ENCODE measurements at regions not wholly inside any gene's neighbourhood (a gene's known extent, or its start where the extent isn't known, plus 50 kb on each side); places are given as distances from the start of the nearest gene placed in this dataset.

- intact Hi-C loops (cut with DNase I): loop anchor here in 1 of 2 donors (10.0 kb wide), 1 partner anchor 194 kb away; no protein-coding TSS in a partner anchor
- 17 to 56% (median 21%) methylated on average over 3 of the region's 3 CpGs for WGBS, 3 donors
- TF ChIP-seq CTCF (IDR thresholded peaks at IDR 0.05): no peak
Measured at GRCh38 chr3:28651159-28651558, 302.5 kb upstream of the AZI2 start.

GRCh38 chr3:28664123-28664522, 315.5 kb upstream of the AZI2 start:
- H3K4me1 ChIP-seq: peaks cover 23% of the 10 kb centered on the region
- no peaks in the 10 kb centered on the region for H3K9me3 ChIP-seq
- H3K36me3 ChIP-seq (ENCODE audit: insufficient read depth in 1 of 2, low read depth in 1 of 2): no peaks in the 10 kb centered on the region
- TF ChIP-seq CTCF (IDR thresholded peaks at IDR 0.05): no peak
- no peaks in the 10 kb centered on the region for H3K27me3 ChIP-seq (ENCODE audit: insufficient read depth in 3 of 3, low read length in 2 of 3)
- no peak overlapping the region for H3K27ac ChIP-seq
- DNase-seq (no peak), ATAC-seq (no peak)
- intact Hi-C loops (cut with DNase I): no loop called here
- H3K4me3 ChIP-seq: no peak overlapping the region
- 84 to 88% (median 87%) methylated on average over 5 of the region's 5 CpGs for WGBS, 3 donors

More at GRCh38 chr3:28651159-28651558, 302.5 kb upstream of the AZI2 start:
- Histone ChIP-seq H3K4me1 (no peaks in the 10 kb centered on the region), H3K36me3 (ENCODE audit: insufficient read depth in 1 of 2, low read depth in 1 of 2) (no peaks in the 10 kb centered on the region), H3K9me3 (no peaks in the 10 kb centered on the region), H3K27ac (no peak overlapping the region), H3K4me3 (no peak overlapping the region), H3K27me3 (ENCODE audit: insufficient read depth in 3 of 3, low read length in 2 of 3) (no peaks in the 10 kb centered on the region)
- ATAC-seq (peak; percentile 86 to 99 (median 92)), DNase-seq (no peak)

- TF ChIP-seq CTCF (IDR thresholded peaks at IDR 0.05): peak; percentile 74
- Histone ChIP-seq H3K36me3 (ENCODE audit: insufficient read depth in 1 of 2, low read depth in 1 of 2) (no peaks in the 10 kb centered on the region), H3K4me1 (peaks cover 25% of the 10 kb centered on the region), H3K27me3 (ENCODE audit: insufficient read depth in 3 of 3, low read length in 2 of 3) (no peaks in the 10 kb centered on the region), H3K9me3 (no peaks in the 10 kb centered on the region), H3K4me3 (peak overlapping the region; percentile 44), H3K27ac (peak overlapping the region; percentile 67)
- DNase-seq (peak; percentile 47 to 62), ATAC-seq (peak; percentile 90 to 97 (median 92))
- 17 to 20% (median 20%) methylated on average over 5 of the region's 5 CpGs for WGBS, 3 donors
- intact Hi-C loops (cut with DNase I): loop anchor here in 1 of 2 donors (1.0 kb wide), 1 partner anchor 56 kb away; no protein-coding TSS in a partner anchor
Measured at GRCh38 chr3:28667646-28668621, 319.3 kb upstream of the AZI2 start.

- H3K4me1 ChIP-seq: peaks cover 23% of the 10 kb centered on the region
- no peaks in the 10 kb centered on the region for H3K27me3 ChIP-seq (ENCODE audit: insufficient read depth in 3 of 3, low read length in 2 of 3)
- H3K4me3 ChIP-seq: no peak overlapping the region
- intact Hi-C loops (cut with DNase I): no loop called here
- no peak for ATAC-seq
- no peak for TF ChIP-seq CTCF (IDR thresholded peaks at IDR 0.05)
- H3K36me3 ChIP-seq (ENCODE audit: insufficient read depth in 1 of 2, low read depth in 1 of 2): no peaks in the 10 kb centered on the region
- DNase-seq: no peak
- H3K9me3 ChIP-seq: no peaks in the 10 kb centered on the region
- no peak overlapping the region for H3K27ac ChIP-seq
- WGBS, 3 donors: 93 to 96% (median 93%) methylated on average over 2 of the region's 2 CpGs
Measured at GRCh38 chr3:28669870-28670269, 321.2 kb upstream of the AZI2 start.

Measured in psoas muscle (tissue), 7 donors.